GM23338 (cell line): ENCODE measurements at regions not wholly inside any gene's neighbourhood (a gene's known extent, or its start where the extent isn't known, plus 50 kb on each side); places are given as distances from the start of the nearest gene placed in this dataset.

Experiments used
- ATAC-seq: fragments of 200-7000 bp; cut with Tn5 transposase; 3 replicates; pipeline ENCODE4 v1.9.1; 2020
- DNase-seq: peaks from one replicate; pipeline ENCODE4 v3.0.0-alpha.2; 2015; ENCODE audit warnings: low spot score
- H2AFZ ChIP-seq: fragments of 200-600 bp; sonication (generic); 2 replicates; pipeline ENCODE4 v1.8.0; 2016; ENCODE audit warnings: antibody characterized with exemption, mild to moderate bottlenecking, moderate library complexity
- H3F3A ChIP-seq: fragments of 200-600 bp; sonication (generic); replicated peaks from 2 replicates; pipeline ENCODE4 v1.8.0; 2017; ENCODE audit warnings: antibody characterized with exemption, mixed run types, low read depth
- H3K27ac ChIP-seq: fragments of 200-600 bp; sonication (generic); 2 replicates; pipeline ENCODE4 v1.6.1; 2016; ENCODE audit warnings: low read depth
- H3K27me3 ChIP-seq: fragments of 200-600 bp; sonication (generic); 2 replicates; pipeline ENCODE4 v1.8.0; 2016; ENCODE audit warnings: mild to moderate bottlenecking, mixed run types, moderate library complexity; ENCODE audit not compliant: insufficient read depth
- H3K36me3 ChIP-seq: fragments of 200-600 bp; sonication (generic); 2 replicates; pipeline ENCODE4 v1.8.0; 2016; ENCODE audit warnings: mild to moderate bottlenecking; ENCODE audit not compliant: insufficient read depth
- H3K4me1 ChIP-seq: fragments of 200-600 bp; sonication (generic); 2 replicates; pipeline ENCODE4 v1.8.0; 2016; ENCODE audit warnings: mild to moderate bottlenecking, moderate library complexity; ENCODE audit not compliant: insufficient read depth
- H3K4me2 ChIP-seq: fragments of 200-600 bp; sonication (generic); 2 replicates; pipeline ENCODE4 v1.7.1; 2017; ENCODE audit warnings: mixed run types
- H3K4me3 ChIP-seq: fragments of 200-600 bp; sonication (generic); 2 replicates; pipeline ENCODE4 v1.6.1; 2016; ENCODE audit warnings: mixed run types
- H3K79me2 ChIP-seq: fragments of 200-600 bp; sonication (generic); replicated peaks from 2 replicates; pipeline ENCODE4 v1.8.0; 2017; ENCODE audit warnings: mild to moderate bottlenecking; ENCODE audit not compliant: insufficient read depth
- H3K9me2 ChIP-seq: fragments of 200-600 bp; sonication (generic); 2 replicates; pipeline ENCODE4 v1.8.0; 2017; ENCODE audit not compliant: insufficient read depth
- H4K20me1 ChIP-seq: fragments of 200-600 bp; sonication (generic); replicated peaks from 2 replicates; pipeline ENCODE4 v1.8.0; 2017; ENCODE audit warnings: mild to moderate bottlenecking; ENCODE audit not compliant: insufficient read depth
- H3K27ac Mint-ChIP-seq: 2 replicates; pipeline ENCODE4 v1.8.0; 2020; ENCODE audit warnings: inconsistent platforms, mild to moderate bottlenecking, moderate library complexity, mixed read lengths
- H3K27me3 Mint-ChIP-seq: 3 replicates; pipeline ENCODE4 v1.8.0; 2022; ENCODE audit warnings: low read depth, mild to moderate bottlenecking, moderate library complexity, mixed read lengths, inconsistent platforms; ENCODE audit not compliant: insufficient read depth, poor library complexity
- H3K36me3 Mint-ChIP-seq: 3 replicates; pipeline ENCODE4 v1.8.0; 2021; ENCODE audit warnings: low read depth, mild to moderate bottlenecking, inconsistent platforms, moderate library complexity, mixed read lengths
- H3K4me1 Mint-ChIP-seq: 3 replicates; pipeline ENCODE4 v1.8.0; 2020; ENCODE audit warnings: mild to moderate bottlenecking, inconsistent platforms, mixed read lengths
- H3K4me3 Mint-ChIP-seq: 3 replicates; pipeline ENCODE4 v1.8.0; 2021; ENCODE audit warnings: moderate library complexity, mild to moderate bottlenecking, inconsistent platforms, mixed read lengths
- H3K9me3 Mint-ChIP-seq: 3 replicates; pipeline ENCODE4 v1.8.0; 2020; ENCODE audit warnings: moderate library complexity, mild to moderate bottlenecking, inconsistent platforms, mixed read lengths
- CREB1 ChIP-seq: fragments of 250-450 bp; sonication (Bioruptor Pico); IDR thresholded peaks from 2 replicates; pipeline ENCODE4 v1.5.0; 2020; ENCODE audit warnings: low read depth, mild to moderate bottlenecking, moderate library complexity
- CTCF ChIP-seq, 2 experiments: fragments of 200-600 bp in 1 of 2; sonication (generic) in 1 of 2; conservative IDR thresholded peaks; 2 replicates each; pipeline versions ENCODE4 v1.5.1 to v1.6.1; 2016 to 2017; ENCODE audit warnings: antibody characterized with exemption in 2 of 2, low read depth in 2 of 2, mild to moderate bottlenecking in 2 of 2, moderate library complexity in 1 of 2
- ETS1 ChIP-seq: IDR thresholded peaks from 2 replicates; pipeline ENCODE4 v1.6.1; 2016; ENCODE audit warnings: antibody characterized with exemption
- EZH2 ChIP-seq: fragments of 200-600 bp; sonication (generic); IDR thresholded peaks from one replicate; pipeline ENCODE4 v1.8.0; 2017; ENCODE audit warnings: antibody characterized with exemption, mild to moderate bottlenecking, low read depth; ENCODE audit not compliant: unreplicated experiment
- EZH2phosphoT487 ChIP-seq: fragments of 200-600 bp; sonication (generic); IDR thresholded peaks from one replicate; pipeline ENCODE4 v1.8.1; 2018; ENCODE audit warnings: antibody characterized with exemption; ENCODE audit not compliant: unreplicated experiment
- JUNB ChIP-seq: IDR thresholded peaks from one replicate; pipeline ENCODE4 v1.6.1; 2016; ENCODE audit warnings: antibody characterized with exemption; ENCODE audit not compliant: unreplicated experiment
- NANOG ChIP-seq: IDR thresholded peaks from 2 replicates; pipeline ENCODE4 v1.6.1; 2016; ENCODE audit warnings: antibody characterized with exemption, borderline replicate concordance
- POLR2AphosphoS5 ChIP-seq: IDR thresholded peaks from 2 replicates; pipeline ENCODE4 v1.6.1; 2016; ENCODE audit warnings: antibody characterized with exemption, low read depth
- REST ChIP-seq: IDR thresholded peaks from one replicate; pipeline ENCODE4 v1.6.1; 2018; ENCODE audit warnings: antibody characterized with exemption; ENCODE audit not compliant: unreplicated experiment
- STAT1 ChIP-seq: IDR thresholded peaks from one replicate; pipeline ENCODE4 v1.6.1; 2016; ENCODE audit warnings: antibody characterized with exemption; ENCODE audit not compliant: unreplicated experiment
- ZNF114 ChIP-seq: fragments of 250-450 bp; sonication (Bioruptor Pico); IDR thresholded peaks from 2 replicates; pipeline ENCODE4 v1.5.0; 2020; ENCODE audit warnings: mild to moderate bottlenecking, moderate library complexity
- ZNF331 ChIP-seq: fragments of 250-450 bp; sonication (Bioruptor Pico); IDR thresholded peaks from 2 replicates; pipeline ENCODE4 v1.5.0; 2020; ENCODE audit warnings: low read depth, mild to moderate bottlenecking, moderate library complexity
- ZNF462 ChIP-seq: fragments of 250-450 bp; sonication (Bioruptor Pico); IDR thresholded peaks from 2 replicates; pipeline ENCODE4 v1.5.0; 2020; ENCODE audit warnings: mild to moderate bottlenecking, moderate library complexity

- Histone ChIP-seq H3K27me3 (no peaks in the 10 kb centered on the region), H3K4me3 (no peak overlapping the region)
Measured at GRCh38 chr12:30105505-30105904, 321.8 kb upstream of the TMTC1 start.

More at GRCh38 chr12:30105505-30105904, 321.8 kb upstream of the TMTC1 start:
- Mint-ChIP-seq H3K27ac (no peak overlapping the region), H3K4me1 (no peaks in the 10 kb centered on the region), H3K9me3 (peaks cover 15% of the 10 kb centered on the region), H3K36me3 (0 out of 3 replicates have a peak, but pooled peaks cover 6% of the 10 kb centered on the region), H3K27me3 (peaks cover 10% of the 10 kb centered on the region), H3K4me3 (no peak overlapping the region)
- Histone ChIP-seq H3K36me3 (no peaks in the 10 kb centered on the region), H3F3A (no peaks in the 10 kb centered on the region), H3K4me2 (no peak overlapping the region), H2AFZ (no peak overlapping the region), H3K4me1 (no peaks in the 10 kb centered on the region), H4K20me1 (no peaks in the 10 kb centered on the region; the same call in 1 of the 2 replicates), H3K9me2 (no peaks in the 10 kb centered on the region), H3K27ac (no peak overlapping the region), H3K79me2 (no peaks in the 10 kb centered on the region)
- ATAC-seq (no peak), DNase-seq (no peak)
- no peak for TF ChIP-seq CTCF (conservative IDR thresholded peaks at IDR 0.05; ENCODE audit: low read depth in 2 of 2)
- no peak for TF ChIP-seq CREB1 (CRISPR knock-in tag)
- TF ChIP-seq ZNF331 (CRISPR knock-in tag), result no peak
- TF ChIP-seq POLR2AphosphoS5, result no peak
- no peak for TF ChIP-seq ZNF462
- no peak for TF ChIP-seq ZNF114 (CRISPR knock-in tag)
- TF ChIP-seq EZH2, result no peak
- TF ChIP-seq EZH2phosphoT487, result no peak
- TF ChIP-seq JUNB, result no peak
- TF ChIP-seq ETS1, result no peak
- TF ChIP-seq STAT1, result no peak
- no peak for TF ChIP-seq REST
- TF ChIP-seq NANOG, result no peak
